SKM-1 treated with dmso at 0.1 percent for 144 hours (cell line): ENCODE measurements at regions not wholly inside any gene's neighbourhood (a gene's known extent, or its start where the extent isn't known, plus 50 kb on each side); places are given as distances from the start of the nearest gene placed in this dataset.

ENCODE experiments used
- DNase-seq: peaks from one replicate; lab custom pipeline; 2025; ENCODE audit not compliant: unreplicated experiment; lab: John Stamatoyannopoulos, UW

DNA sequence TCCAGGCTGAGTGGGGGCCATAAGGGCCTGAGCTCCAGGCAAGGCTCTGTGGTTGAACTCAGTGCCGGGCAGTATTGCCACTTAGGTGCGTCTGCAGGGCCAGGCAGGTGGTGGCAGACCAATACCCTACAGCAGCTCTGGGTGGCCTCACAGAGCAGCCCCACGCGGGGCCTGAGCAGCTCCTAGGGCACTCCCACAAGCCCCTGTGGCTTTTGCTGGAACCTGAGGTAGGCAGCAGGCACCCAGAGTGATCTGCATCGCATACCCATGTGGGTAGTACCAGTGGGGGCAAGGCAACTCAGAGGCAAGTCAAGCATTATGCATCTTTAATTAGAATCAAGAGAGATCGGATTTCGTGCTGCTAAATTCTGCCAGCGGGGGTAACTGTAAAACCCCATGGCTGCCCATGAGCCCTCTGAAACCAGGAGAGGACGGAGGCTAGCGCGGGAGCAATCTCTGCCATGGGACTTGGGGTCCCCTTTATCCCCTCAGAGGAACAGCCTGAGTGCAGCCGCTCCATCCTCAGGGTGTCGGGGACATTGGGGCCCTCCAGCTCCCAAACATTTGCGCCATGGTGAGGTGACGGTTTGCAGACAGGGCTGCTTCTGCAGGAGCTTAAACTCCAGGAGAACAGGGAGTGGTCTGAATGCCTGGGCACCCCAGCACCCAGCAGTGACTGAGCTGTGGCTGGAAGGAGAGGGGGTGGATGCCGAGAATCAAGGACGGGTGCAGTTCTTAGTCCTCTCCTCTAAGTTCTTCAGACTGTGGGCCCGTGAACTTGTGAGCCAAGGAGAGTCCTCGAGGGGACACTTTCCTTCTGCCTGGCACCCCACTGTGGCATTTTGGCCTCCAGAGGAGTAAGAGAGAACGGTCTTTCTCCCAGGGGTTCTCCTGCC is 62.4 kb upstream of the PCSK6 start:
- DNase-seq, result no peak

DNA sequence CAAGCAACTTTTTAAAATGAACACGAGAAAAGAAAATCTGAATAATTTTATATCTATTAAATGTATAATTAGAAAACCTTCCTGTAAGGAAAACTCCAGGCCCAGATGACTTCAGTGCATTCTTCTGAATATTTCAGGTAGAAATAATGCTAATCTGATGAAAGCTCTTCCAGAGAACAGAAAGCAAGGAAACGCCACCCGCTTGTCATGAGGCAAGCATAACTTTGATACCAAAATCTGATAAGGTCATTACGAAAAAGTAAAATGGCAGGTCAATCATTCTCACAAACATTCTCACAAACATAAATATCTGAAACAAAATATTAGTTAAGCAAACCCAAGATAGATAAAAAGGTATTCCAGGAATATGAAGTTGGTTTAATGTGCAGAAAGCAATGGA is 60.6 kb upstream of the PCSK6 start:
- DNase-seq, result no peak

DNA sequence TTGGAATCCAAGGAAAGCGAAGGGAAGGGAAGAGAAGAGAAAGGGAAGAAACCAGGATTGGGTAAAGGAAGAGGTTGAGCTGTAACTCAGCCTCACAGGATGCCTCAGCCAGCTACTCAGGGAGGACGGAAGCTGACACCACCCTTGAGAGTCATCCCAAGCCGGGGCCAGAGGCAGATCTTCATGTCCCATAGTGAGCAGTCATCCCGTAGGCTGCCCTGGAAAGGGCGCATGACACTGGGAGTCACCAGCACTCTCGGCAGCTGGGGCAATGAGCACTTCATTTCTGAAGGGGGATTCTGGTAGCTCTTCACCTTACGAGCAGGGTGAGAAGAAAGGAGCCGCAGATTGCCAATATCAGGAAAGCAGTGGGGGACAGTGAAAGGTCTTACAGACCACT is 60.1 kb upstream of the PCSK6 start:
- DNase-seq, result no peak

DNA sequence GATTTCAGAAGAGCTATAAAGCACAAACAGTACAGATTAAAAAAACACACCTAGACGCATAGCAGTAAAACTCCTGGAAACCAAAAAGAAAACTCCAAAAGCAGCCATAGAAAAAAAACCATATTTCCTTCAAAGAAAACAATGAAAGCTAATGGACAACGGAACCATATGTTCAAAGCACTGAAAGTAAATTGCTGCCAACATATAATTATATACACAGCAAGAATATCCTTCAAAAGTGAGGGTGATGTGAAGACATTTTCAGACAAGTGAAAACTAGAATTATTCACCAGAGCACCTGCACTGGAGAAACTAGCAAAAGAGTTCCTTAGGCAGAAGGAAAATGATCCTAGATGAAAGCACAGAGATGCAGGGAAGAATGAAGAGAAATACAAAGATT is 58.2 kb upstream of the PCSK6 start:
- no peak for DNase-seq

DNA sequence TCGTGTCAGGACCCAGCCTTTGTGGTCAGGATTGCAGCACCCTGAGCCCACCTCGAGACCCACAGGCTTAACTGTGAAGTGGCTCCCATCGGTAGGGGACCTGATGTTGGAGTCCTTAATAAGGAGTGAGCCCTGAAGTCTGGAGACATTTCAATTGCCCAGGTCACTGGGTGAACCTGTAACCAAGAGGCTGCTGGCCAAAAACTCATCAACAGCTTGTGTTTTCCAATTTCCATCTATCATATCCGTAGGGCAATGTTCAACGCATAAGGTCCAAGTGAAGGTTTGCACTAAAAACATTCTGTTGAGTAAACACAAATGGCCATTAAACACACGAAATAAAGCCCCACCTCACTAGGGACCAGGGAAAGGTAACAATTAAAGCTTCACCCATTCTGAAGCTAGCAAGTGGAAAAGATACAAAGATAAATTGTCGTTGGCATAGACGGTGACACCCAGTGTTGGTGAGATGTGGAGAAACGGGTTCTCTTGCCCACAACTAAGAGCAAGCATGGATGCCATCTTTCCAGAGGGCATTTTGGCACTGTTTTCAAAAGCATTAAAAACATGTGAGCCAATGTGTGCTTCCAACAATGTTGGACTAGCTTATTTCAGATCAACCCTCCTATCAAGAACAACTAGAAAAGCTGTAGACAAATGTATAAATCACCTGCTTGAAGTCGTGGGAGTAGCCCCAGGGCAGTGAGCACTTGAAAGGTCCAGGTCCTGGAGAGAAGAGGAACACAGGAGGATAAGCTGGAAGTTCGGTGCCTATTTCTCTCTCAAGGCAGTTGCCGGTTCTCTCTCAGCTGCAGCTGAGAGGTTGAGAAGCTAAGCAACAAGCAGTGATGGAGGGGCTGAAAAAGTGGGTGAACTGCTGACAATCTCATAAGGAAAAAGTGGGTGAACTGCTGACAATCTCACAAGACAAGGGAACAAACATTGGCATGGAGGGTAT is 56.3 kb upstream of the PCSK6 start:
- DNase-seq, result no peak

DNA sequence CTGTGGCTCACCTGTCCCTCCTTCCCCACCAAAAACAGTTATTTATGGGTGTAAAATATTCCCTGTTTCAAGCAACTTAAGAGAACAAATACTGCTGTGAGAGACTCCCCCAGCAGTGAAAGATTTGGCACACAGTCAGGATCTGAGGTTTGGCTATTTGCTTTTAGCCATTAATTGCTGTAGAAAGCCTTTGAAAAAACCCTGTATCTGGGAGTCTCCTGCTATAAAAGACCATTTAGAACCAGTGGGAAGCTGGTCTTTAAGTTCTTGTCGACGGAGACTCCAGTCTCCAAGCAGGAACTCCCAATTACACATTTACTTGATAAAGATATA is 55.1 kb upstream of the PCSK6 start:
- DNase-seq, result no peak

DNA sequence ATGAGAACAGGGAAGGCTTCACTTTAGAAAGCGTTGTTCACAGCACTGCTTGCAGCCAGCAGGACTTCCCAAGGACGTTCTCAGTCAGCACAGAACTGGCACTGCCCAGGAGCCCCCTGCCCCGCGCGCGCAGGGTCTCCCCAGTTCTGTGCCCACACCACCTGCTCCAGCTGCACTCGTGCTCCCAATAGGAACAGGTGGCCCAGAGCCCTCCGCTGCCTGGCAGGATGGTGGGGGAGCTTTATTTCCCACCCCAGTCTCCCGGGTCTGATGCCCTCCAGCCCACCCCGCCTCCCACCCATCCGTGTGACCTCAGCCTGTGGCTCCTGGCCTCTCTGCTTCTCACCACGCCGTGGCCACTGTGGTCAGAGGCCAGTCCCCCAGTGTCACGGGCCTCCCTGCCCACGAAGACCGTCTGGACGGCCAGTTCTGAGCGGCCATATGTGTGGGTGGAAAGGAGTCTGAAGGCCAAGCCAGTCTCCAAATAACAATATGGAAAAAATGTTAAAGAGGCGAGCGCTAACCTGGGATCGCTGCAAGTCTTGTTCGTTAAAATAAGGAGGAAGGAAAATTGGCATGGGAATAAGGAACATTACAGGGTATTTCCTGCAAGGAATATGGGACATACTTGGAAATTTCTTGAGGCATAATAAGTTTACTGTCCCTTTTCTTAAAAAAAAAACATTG is 54.6 kb upstream of the PCSK6 start:
- DNase-seq, result no peak

DNA sequence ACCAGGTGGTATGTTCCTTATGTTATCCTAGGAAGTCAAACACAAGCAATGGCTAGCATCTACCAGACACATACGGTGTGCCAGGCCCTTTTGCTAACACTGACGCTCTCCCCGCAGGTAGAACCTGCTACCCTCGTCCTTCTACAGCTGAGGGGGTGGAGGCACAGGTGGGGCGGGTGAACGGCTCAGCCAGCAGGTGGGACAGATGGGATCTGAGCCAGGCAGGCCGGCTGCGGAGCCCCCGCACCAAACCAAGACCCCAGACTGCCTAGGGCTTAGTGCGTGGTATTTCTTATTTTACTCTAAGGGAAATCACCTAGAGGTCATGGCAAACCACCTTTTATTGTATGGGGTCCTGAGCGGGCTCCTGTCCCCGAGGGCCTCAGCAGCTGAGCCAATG is 53.9 kb upstream of the PCSK6 start:
- DNase-seq, result no peak

DNA sequence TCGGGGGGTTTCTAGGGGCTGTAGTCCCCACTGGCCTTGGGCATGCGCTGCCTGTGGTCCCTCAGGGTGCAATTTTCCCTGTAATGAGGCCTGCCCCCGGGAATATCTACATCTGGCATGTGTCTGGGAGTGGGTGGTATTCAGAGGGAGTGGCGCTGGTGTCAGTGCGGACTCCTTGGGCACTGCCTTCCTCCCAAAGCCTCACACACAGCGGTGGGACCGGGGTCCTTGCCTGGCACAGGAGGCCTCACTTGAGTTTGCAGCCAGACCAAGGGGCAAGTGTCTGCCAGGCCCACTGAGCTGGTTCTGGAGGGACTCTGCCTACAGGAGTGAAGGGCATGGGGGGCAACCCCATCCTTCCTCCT is 53.5 kb upstream of the PCSK6 start:
- DNase-seq, result no peak

DNA sequence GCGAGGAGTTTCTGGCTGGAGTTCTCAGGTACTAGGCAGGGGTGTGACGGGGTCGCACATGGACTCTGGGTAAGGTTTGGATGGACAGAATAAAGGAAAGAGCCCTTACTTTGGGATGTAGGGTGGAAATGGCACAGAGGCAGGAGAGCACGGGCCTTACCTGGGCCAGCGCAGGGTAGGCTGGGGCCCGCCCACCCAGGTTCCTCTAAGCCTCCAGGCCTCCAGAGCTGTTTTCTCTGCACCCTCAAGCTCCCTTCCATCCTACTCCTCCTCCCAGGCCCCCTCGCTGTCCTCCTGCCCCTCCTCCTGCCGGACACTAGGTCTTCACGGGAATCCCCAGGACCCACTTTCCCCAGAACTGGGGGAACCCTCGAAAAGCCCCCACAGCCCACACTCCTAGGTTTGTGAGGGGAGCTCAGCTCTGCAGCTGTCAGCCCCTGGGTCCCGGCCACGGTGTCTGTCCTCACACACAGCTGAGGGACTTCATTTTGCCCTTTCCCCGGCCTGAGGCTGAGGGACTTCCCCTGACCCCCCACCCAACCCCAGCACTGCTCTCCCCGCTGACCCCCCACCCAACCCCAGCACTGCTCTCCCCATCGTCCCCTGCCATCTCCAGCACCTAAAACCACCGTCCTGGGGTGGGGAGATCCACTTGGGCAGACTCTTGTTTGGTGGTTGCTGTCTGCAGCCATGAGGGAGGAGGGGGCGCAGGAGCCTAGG is 53.0 kb upstream of the PCSK6 start:
- no peak for DNase-seq

DNA sequence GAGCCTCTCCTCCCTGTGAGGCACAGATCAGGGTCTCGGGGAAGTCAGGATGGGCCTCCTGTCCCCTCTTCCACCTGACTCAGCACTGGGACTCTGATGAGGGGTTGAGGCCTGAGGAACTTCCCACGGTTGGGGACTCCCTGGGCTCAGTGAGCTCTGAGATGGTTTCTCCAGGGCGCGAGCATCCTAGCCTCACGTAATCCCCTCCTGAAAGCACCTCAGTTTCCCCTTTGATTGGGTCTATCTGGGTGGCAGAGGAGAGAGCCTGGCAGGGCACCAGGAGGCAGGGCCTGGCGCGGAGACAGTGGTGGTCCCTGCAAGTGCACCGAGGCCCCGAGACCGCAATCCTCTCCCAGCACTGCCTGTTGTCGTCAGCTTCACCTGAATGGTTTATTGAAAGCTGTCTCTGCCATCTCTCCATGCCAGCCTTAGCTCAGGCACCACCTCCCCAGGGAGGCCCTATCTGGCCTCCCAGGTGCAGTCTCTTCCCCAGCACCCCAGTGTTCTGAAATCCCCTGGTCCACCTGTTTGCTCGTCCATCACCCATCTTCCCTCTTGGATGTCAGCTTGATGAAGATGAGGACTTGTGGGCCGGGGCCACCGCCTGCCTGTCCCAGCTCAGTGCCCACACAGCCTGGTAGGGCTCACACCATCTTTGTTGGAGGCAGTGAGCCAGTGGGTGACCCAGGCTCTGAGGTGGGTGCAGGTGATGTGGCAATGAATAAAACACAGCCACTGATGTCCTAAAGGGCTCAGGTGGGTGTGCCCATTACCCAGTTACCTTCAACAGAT is 52.2 kb upstream of the PCSK6 start:
- no peak for DNase-seq

DNA sequence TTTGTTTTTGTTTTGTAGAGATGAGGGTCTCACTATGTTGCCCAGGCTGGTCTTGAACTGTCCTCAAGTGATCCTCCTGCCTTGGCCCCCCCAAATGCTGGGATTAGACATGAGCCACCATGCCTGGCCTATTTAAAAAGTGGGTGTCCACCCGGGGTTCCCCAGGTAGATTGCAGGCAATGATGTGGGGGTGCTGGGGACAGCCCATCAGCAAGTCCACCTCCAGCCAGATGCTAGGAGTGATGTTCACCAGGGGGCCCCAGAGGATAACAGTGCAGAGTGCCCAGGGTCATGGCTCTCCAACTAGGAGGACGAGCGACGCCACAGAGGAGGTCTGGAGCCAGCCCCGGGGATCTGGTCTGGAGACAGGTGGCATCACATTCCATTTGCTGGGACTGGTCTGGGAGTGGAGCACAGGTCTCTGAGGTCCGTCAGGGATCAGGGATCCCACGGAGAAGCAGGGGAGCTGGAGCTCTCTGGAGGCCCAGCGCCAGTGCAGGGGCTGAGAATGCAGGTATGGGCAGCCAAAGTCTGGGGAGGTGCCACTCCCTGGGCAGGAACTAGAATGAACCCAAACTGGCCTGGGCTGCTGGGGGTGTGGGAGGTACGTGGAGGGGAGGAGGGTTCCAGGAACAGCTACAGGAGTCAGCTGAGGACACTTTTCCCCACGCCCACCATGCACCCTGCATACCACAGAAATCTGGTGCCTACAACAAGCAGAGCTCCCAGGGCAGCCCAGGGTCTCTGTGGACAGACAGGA is 51.2 kb upstream of the PCSK6 start:
- DNase-seq, result no peak

DNA sequence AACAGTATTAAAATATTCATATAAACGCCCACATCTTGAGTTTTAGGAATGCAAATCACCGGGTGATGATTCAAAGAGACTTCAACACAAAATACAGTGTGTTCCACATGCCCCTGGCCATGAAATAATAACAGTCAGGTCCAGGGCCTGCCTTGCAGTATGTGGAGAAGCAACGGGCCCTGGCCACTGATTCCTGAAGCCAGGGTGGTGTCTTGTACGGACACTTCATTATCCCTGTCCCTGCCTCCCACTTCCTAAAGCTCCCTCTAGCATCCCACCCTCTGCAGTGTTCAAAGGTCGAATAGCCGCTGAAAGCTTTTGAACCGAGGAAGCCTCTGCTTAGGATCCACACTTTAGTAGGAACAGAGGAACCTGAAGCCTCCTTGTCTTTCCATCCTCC is 50.4 kb upstream of the PCSK6 start:
- no peak for DNase-seq

DNA sequence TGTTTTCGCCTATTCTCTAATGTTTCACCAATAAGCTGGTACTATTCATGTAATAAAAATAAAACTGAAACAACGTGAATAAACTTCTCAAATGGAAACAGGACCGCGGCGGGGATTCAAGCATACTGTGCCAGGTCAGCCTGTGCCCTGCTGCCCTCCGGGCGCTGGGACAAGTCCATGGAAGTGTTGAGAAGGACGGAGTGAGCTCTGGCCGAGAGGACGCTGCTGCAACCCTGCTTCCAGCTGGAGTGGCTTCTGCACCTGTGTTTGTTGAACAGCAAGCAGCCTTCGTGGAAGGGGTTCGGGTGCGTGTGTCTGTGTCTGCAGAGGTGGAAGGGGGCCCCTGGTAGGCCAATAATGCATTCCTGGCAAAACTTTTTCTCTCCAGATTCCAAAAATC is 50.0 kb upstream of the PCSK6 start:
- DNase-seq, result no peak
